Activated CD4-positive, alpha-beta memory T cell treated with anti-CD3 and anti-CD28 coated beads, Interleukin-2, amount 10 ng/mL, durations not matched to agents 7 days and 5 days (primary cell): ENCODE measurements at regions not wholly inside any gene's neighbourhood (a gene's known extent, or its start where the extent isn't known, plus 50 kb on each side); places are given as distances from the start of the nearest gene placed in this dataset.
"Not testable (repeated sequence)": the region's sequence is repeated elsewhere in the genome, so short reads cannot be mapped to it uniquely, and the experiment has no call there.

Experiments used
- CTCF ChIA-PET: fragments of 350-600 bp; sonication (Branson Sonifier 250); formaldehyde crosslinking; loops from one replicate; lab custom pipeline; 2021; ENCODE audit warnings: antibody characterized with exemption, inconsistent platforms; lab: Charles Lee
- POLR2A ChIA-PET: fragments of 350-600 bp; sonication (Branson Sonifier 250); formaldehyde crosslinking; loops from one replicate; lab custom pipeline; 2021; ENCODE audit warnings: antibody characterized with exemption; lab: Charles Lee
- DNase-seq: peaks from one replicate; pipeline ENCODE4 v3.0.0-alpha.2; 2020
- H3K27ac Mint-ChIP-seq: one replicate; pipeline ENCODE4 v1.8.0; 2021; ENCODE audit warnings: mild to moderate bottlenecking, mixed read lengths
- H3K27me3 Mint-ChIP-seq: one replicate; pipeline ENCODE4 v1.8.0; 2021; ENCODE audit warnings: mixed read lengths
- H3K36me3 Mint-ChIP-seq: one replicate; pipeline ENCODE4 v1.8.0; 2021; ENCODE audit warnings: low read depth, mixed read lengths
- H3K4me1 Mint-ChIP-seq: one replicate; pipeline ENCODE4 v1.8.0; 2021; ENCODE audit warnings: mixed read lengths
- H3K4me3 Mint-ChIP-seq: one replicate; pipeline ENCODE4 v1.8.0; 2021; ENCODE audit warnings: mild to moderate bottlenecking, mixed read lengths
- H3K9me3 Mint-ChIP-seq: one replicate; pipeline ENCODE4 v1.8.0; 2021; ENCODE audit warnings: mixed read lengths

DNA sequence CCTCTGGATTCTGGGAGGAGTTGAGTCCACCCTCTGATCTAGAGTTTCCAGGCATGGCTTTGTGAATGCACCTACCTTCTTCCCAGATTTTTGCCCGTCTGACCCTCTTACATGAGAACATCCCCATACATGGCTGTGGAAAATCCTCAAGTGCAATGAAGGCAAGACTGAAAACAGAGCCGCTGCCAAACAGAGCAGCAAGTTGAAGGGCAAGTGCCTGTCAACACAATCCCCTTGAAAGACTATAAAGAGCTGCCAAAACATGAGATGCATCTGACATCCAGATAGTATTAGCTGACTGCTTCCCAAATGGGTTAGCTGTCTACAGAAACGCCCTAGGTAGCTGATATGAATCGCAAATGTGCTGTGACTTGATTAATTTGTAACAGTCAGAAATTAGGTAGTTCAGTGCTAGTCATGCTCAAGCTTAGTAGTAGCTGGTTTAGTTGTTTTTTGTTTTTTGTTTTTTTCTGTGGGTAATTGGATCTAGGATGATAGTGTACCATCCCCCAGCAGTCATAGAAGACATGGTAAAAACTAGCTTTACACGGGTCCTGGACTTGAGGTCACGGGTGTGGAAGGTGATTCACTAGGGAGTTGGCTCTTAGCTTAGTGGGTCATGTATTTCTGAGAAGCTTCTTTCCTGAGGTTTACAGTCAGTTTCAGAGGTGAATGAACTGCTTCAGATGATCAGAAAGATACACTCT, 302.8 kb upstream of the PLGLB1 start:
- H3K9me3 Mint-ChIP-seq, CTCF ChIA-PET, DNase-seq, H3K36me3 Mint-ChIP-seq, H3K27me3 Mint-ChIP-seq, POLR2A ChIA-PET: not testable (repeated sequence)
- peak overlapping the region; percentile 98 for H3K27ac Mint-ChIP-seq
- peaks cover 46% of the 10 kb centered on the region for H3K4me1 Mint-ChIP-seq
- H3K4me3 Mint-ChIP-seq = peak overlapping the region; percentile 71

DNA sequence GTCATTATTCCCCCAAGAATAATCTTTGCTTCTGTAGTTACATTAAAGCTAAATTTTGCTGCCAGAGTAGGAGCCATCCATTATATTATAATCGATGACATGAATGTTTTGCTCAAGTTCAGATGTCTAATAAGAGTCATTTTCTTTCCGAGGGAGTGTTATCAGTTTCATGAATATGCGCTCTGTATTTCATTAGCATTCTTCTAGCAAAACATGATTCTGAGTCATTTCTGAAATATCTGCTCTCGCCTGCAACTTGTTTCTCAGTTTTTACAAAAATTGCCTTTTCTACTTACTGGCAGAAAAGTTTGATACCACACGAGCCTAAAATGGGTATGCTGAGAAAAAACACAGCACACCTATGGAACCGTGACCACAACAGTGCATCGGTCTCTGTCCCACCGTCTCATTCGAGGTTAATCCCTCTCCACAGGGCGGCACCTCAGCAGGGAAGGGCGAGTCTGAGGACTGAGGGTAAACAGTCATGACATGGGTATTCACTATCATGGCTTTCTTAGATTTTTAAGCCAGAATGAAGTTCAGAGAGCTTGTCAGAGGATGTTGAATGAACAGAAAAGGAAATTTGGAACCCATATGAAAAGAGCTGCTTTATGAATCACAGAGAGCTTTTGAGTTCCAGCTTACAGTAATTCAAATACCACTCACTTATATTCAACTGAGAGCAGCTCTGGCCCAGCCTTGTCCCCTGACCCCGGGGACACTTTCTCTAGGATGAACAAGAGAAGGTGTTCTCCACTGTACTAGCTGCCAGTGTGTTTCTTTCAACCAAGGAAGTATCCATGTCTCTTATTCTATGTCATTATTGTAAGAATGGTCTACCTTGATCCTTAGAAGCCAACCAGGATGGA, 303.6 kb upstream of the PLGLB1 start:
- CTCF ChIA-PET, DNase-seq: not testable (repeated sequence)
- peaks cover 51% of the 10 kb centered on the region for H3K4me1 Mint-ChIP-seq

GRCh38 chr2:87325911-87326294, 304.3 kb upstream of the PLGLB1 start:
- Mint-ChIP-seq H3K36me3 (peaks cover 11% of the 10 kb centered on the region), H3K27ac (peak overlapping the region; percentile 99), H3K4me1 (peaks cover 51% of the 10 kb centered on the region)
- H3K27me3 Mint-ChIP-seq, CTCF ChIA-PET, H3K4me3 Mint-ChIP-seq, DNase-seq, H3K9me3 Mint-ChIP-seq, POLR2A ChIA-PET: not testable (repeated sequence)

More for the DNA sequence above, 303.6 kb upstream of the PLGLB1 start:
- H3K27ac Mint-ChIP-seq = peak overlapping the region; percentile 99
- H3K27me3 Mint-ChIP-seq, H3K36me3 Mint-ChIP-seq, H3K9me3 Mint-ChIP-seq, POLR2A ChIA-PET, H3K4me3 Mint-ChIP-seq: not testable (repeated sequence)

- H3K27me3 Mint-ChIP-seq, H3K9me3 Mint-ChIP-seq, CTCF ChIA-PET, H3K36me3 Mint-ChIP-seq, DNase-seq, POLR2A ChIA-PET, H3K4me3 Mint-ChIP-seq: not testable (repeated sequence)
- Mint-ChIP-seq H3K4me1 (peaks cover 50% of the 10 kb centered on the region), H3K27ac (peak overlapping the region; percentile 99)
These were observed 305.1 kb upstream of the PLGLB1 start for GRCh38 chr2:87326754-87327153.

- H3K27ac Mint-ChIP-seq = peak overlapping the region; percentile 89
- H3K4me1 Mint-ChIP-seq = peaks cover 44% of the 10 kb centered on the region
- H3K27me3 Mint-ChIP-seq, H3K4me3 Mint-ChIP-seq, H3K36me3 Mint-ChIP-seq, CTCF ChIA-PET, POLR2A ChIA-PET, DNase-seq, H3K9me3 Mint-ChIP-seq: not testable (repeated sequence)
These were observed 306.2 kb upstream of the PLGLB1 start for GRCh38 chr2:87327648-87328371.

DNA sequence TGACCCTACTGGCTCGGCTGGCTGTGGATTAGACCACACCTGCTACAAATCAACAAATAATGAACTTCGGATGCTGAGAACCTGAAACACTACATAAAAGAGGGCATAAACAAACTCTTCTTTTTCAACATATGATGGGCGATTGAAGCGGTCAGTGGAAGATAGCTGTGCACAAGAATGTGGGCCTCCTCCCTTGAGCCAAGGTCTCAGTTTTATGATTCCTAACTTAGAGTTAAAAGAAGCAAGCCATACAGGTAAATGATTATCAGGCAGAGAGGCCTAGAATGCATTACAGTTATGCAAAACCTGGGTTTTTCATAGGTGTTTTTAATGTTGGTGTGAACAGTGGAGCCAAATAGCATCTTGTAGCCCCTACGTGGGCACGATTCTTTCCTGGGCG, 307.9 kb upstream of the PLGLB1 start:
- DNase-seq, H3K9me3 Mint-ChIP-seq, CTCF ChIA-PET, POLR2A ChIA-PET, H3K4me3 Mint-ChIP-seq, H3K27me3 Mint-ChIP-seq, H3K36me3 Mint-ChIP-seq: not testable (repeated sequence)
- Mint-ChIP-seq H3K27ac (peak overlapping the region; percentile 54), H3K4me1 (peaks cover 35% of the 10 kb centered on the region)

DNA sequence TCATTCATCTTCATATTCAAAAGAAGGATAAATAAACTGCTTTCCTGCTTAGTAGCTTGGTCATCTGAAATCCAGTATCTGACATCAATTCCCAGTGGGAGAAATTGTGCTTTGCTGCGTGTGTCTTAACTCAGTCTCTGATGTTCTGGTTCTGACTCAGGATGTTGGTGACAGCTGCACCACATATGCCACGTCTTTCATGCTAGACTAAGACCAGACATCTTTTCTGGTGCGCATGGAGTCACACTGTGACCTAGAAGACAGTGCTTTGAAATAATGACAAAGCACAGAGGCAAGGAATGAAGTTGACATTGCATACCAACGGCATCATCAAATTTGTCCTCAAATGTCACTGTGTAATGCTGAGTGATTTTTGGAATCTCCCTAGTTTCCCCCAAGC, 308.8 kb upstream of the PLGLB1 start:
- H3K4me3 Mint-ChIP-seq, H3K36me3 Mint-ChIP-seq, H3K9me3 Mint-ChIP-seq, POLR2A ChIA-PET, DNase-seq, CTCF ChIA-PET, H3K27me3 Mint-ChIP-seq: not testable (repeated sequence)
- Mint-ChIP-seq H3K4me1 (peaks cover 41% of the 10 kb centered on the region), H3K27ac (peak overlapping the region; percentile 62)

DNA sequence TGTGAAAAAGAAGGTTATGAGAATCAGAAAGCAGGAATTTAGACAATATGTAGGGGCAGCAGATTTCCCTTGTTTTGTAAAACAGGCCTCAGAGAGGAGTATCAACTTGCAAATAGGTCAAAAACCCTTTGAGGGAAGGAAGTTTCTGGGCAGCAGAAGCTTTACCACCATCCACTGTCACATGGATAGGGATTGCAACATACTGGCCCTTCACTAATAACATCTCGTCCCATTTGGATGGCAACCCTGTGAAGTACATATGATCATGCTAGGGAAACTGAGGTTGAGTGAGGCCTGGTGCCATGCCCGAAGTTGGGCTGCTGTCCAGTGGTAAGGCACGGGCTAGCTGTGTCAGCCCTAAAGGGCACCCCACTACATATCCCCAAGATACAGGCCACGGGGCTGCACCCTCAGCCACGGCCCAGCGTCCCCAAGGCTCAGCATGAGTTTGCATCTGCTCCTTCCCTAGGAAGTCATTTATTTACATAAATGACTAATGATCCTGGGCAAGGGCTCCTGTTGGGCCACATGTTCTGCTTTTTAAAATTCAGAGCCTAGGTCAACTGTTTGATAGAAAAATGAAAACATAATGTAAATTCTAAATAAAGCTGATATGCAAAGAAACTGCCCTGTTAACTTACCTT, 310.4 kb upstream of the PLGLB1 start:
- CTCF ChIA-PET, H3K27ac Mint-ChIP-seq: not testable (repeated sequence)
- H3K4me1 Mint-ChIP-seq = peaks cover 44% of the 10 kb centered on the region

DNA sequence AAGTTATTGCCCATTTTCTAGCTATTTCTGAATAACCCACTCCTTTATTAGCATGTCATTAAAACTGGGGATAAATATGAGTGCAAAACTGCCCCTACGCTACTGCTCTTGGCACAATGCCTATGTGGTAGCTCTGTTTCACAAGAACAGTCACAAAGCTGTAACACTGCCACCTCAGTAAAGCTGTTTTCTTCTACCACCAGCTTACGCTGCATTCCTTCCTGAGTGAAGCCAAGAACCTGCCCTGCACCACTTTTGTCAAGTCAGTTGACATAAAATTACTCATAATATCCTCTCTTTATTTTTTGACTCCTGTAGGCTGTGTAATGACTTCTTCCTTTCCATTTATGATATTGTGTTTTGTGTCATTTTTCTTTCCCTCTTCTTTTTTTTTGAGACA, 313.2 kb upstream of the PLGLB1 start:
- Mint-ChIP-seq H3K4me1 (peaks cover 37% of the 10 kb centered on the region), H3K27ac (peak overlapping the region; percentile 68)
- POLR2A ChIA-PET, CTCF ChIA-PET, DNase-seq, H3K9me3 Mint-ChIP-seq, H3K36me3 Mint-ChIP-seq, H3K27me3 Mint-ChIP-seq, H3K4me3 Mint-ChIP-seq: not testable (repeated sequence)

More for the DNA sequence above, 310.4 kb upstream of the PLGLB1 start:
- H3K36me3 Mint-ChIP-seq, H3K4me3 Mint-ChIP-seq, H3K9me3 Mint-ChIP-seq, H3K27me3 Mint-ChIP-seq, DNase-seq, POLR2A ChIA-PET: not testable (repeated sequence)

GRCh38 chr2:87338998-87339397, 317.4 kb upstream of the PLGLB1 start:
- H3K27me3 Mint-ChIP-seq, CTCF ChIA-PET, H3K9me3 Mint-ChIP-seq, H3K36me3 Mint-ChIP-seq, DNase-seq, POLR2A ChIA-PET: not testable (repeated sequence)
- H3K27ac Mint-ChIP-seq = peak overlapping the region; percentile 63
- peaks cover 34% of the 10 kb centered on the region for H3K4me1 Mint-ChIP-seq
- peak overlapping the region; percentile 13 for H3K4me3 Mint-ChIP-seq

- CTCF ChIA-PET, H3K4me3 Mint-ChIP-seq, H3K36me3 Mint-ChIP-seq, POLR2A ChIA-PET, H3K27me3 Mint-ChIP-seq, H3K9me3 Mint-ChIP-seq, H3K27ac Mint-ChIP-seq: not testable (repeated sequence)
- DNase-seq = peak; percentile 79
- H3K4me1 Mint-ChIP-seq = peaks cover 17% of the 10 kb centered on the region
These were observed 320.0 kb upstream of the PLGLB1 start for GRCh38 chr2:87341601-87342014.

DNA sequence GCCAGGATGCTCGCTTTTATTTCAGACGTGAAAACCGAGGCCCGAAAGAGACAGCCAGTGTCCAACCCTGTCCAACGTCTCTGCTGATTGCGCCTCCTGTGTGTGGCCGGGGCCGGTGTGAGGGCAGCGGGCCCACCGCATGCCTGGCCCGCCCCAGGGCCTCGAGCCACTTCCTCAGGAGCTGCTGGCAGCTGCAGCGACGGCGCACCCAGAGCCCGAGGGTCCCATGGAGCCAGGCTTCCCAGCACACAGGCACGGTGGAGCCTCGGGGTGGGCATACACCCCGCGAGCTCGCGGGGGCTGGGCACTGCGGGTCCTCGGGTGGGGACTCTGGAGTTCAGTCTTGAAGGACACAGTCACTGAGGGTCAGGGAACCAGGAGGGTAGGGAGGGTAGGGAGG, 320.5 kb upstream of the PLGLB1 start:
- H3K9me3 Mint-ChIP-seq, H3K36me3 Mint-ChIP-seq, POLR2A ChIA-PET, CTCF ChIA-PET, H3K27me3 Mint-ChIP-seq, DNase-seq, H3K4me3 Mint-ChIP-seq, H3K27ac Mint-ChIP-seq: not testable (repeated sequence)
- H3K4me1 Mint-ChIP-seq = peaks cover 13% of the 10 kb centered on the region

DNA sequence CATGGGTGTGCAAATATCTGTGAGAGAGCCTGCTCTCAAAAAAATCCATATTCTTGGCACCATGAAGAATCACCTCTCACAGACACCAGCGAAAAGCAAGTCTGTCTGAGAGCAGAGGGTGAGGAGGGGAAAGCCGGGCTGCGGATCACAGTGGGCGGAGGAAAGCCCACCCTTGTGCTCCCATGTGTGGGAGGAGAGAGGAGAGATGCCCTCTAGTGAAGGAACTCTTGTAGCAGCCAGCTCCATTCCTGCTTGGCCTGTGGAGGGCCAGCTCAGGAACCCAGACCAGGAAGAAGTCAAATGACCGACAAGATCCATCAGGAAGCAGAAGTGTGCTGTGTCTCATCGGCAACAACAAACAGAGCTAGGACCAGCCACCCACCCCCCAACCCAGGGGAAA, 321.7 kb upstream of the PLGLB1 start:
- H3K27me3 Mint-ChIP-seq, H3K36me3 Mint-ChIP-seq, H3K4me3 Mint-ChIP-seq, H3K27ac Mint-ChIP-seq, DNase-seq, H3K4me1 Mint-ChIP-seq, POLR2A ChIA-PET, CTCF ChIA-PET, H3K9me3 Mint-ChIP-seq: not testable (repeated sequence)
